ENCODE measurements at regions not wholly inside any gene's neighbourhood (a gene's known extent, or its start where the extent isn't known, plus 50 kb on each side); places are given as distances from the start of the nearest gene placed in this dataset.

DNA sequence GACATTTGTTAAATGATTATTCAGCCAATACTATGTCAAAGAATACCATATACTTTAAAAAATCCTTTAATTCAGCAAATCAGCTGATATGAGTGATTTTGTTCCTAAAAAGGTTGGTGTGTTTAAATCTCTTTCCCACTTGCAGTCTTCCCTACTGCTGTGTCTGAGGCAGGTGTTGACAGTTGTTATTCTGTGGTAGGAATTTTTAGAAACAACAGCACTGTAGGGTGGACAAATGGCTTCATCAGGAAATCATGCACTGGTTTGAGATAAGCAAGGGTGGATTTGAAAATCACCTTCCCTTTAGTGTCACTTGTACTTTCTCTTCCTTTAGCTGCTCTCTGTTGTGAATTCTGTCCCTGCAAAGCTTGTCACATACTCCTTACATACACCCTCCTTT lies 213.7 kb upstream of the SGK1 start:
- TF ChIP-seq, protein P1, sequence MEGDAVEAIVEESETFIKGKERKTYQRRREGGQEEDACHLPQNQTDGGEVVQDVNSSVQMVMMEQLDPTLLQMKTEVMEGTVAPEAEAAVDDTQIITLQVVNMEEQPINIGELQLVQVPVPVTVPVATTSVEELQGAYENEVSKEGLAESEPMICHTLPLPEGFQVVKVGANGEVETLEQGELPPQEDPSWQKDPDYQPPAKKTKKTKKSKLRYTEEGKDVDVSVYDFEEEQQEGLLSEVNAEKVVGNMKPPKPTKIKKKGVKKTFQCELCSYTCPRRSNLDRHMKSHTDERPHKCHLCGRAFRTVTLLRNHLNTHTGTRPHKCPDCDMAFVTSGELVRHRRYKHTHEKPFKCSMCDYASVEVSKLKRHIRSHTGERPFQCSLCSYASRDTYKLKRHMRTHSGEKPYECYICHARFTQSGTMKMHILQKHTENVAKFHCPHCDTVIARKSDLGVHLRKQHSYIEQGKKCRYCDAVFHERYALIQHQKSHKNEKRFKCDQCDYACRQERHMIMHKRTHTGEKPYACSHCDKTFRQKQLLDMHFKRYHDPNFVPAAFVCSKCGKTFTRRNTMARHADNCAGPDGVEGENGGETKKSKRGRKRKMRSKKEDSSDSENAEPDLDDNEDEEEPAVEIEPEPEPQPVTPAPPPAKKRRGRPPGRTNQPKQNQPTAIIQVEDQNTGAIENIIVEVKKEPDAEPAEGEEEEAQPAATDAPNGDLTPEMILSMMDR (IDR thresholded peaks at IDR 0.05 in 8 of 11, conservative IDR thresholded peaks at IDR 0.05 in 3 of 11), result no peak
- TF ChIP-seq POLR2A (IDR thresholded peaks at IDR 0.05), result no peak

Measured in spleen (tissue), 7 donors.